Tibial nerve (tissue), 4 donors: ENCODE measurements at regions not wholly inside any gene's neighbourhood (a gene's known extent, or its start where the extent isn't known, plus 50 kb on each side); places are given as distances from the start of the nearest gene placed in this dataset.

ENCODE experiments used
- CTCF ChIP-seq, 5 experiments: fragments of 200-600 bp in 3 of 5; fragments of 450-650 bp in 2 of 5; sonication (generic) in 3 of 5; IDR thresholded peaks; one replicate each; pipeline ENCODE4 v1.5.1; 2016 to 2019; ENCODE audit warnings: antibody characterized with exemption in 5 of 5, mild to moderate bottlenecking in 3 of 5, moderate library complexity in 2 of 5
- EP300 ChIP-seq, 2 donors: sonication (generic); formaldehyde crosslinking; IDR thresholded peaks; one replicate each; pipeline ENCODE4 v1.6.1; 2017; ENCODE audit warnings: antibody characterized with exemption in 2 of 2, mild to moderate bottlenecking in 1 of 2
- POLR2A ChIP-seq, 2 donors: fragments of 450-650 bp; IDR thresholded peaks; one replicate each; pipeline ENCODE4 v1.6.1; 2017; ENCODE audit warnings: antibody characterized with exemption in 2 of 2, mild to moderate bottlenecking in 2 of 2, moderate library complexity in 2 of 2

- TF ChIP-seq CTCF (IDR thresholded peaks at IDR 0.05) (no peak), EP300 (IDR thresholded peaks at IDR 0.05) (no peak), POLR2A (IDR thresholded peaks at IDR 0.05) (no peak)
Measured at GRCh38 chr7:79722217-79722616, 268.8 kb upstream of the MAGI2 start.
